NT2/D1 (cell line): ENCODE measurements at regions not wholly inside any gene's neighbourhood (a gene's known extent, or its start where the extent isn't known, plus 50 kb on each side); places are given as distances from the start of the nearest gene placed in this dataset.

Experiments used
- SUZ12 ChIP-seq: IDR thresholded peaks from 2 replicates; pipeline ENCODE4 v1.6.1; 2011; ENCODE audit not compliant: insufficient read length, insufficient read depth; ENCODE audit errors: extremely low read depth
- YY1 ChIP-seq: IDR thresholded peaks from 2 replicates; pipeline ENCODE4 v1.6.1; 2011; ENCODE audit not compliant: insufficient read length, insufficient read depth

- TF ChIP-seq YY1 (no peak), SUZ12 (no peak)
Observed at GRCh38 chr3:72212396-72212795, 427.4 kb upstream of the PROK2 start.
